OCI-LY1 (cell line): ENCODE measurements at regions not wholly inside any gene's neighbourhood (a gene's known extent, or its start where the extent isn't known, plus 50 kb on each side); places are given as distances from the start of the nearest gene placed in this dataset.

Experiments
- H2AFZ ChIP-seq: fragments of 200-600 bp; sonication (generic), shearing (Covaris generic); 2 replicates; pipeline ENCODE4 v1.6.0; 2014; ENCODE audit warnings: antibody characterized with exemption, mild to moderate bottlenecking, low read length
- H3F3A ChIP-seq: fragments of 200-600 bp; sonication (generic), shearing (Covaris generic); 2 replicates; pipeline ENCODE4 v1.6.0; 2014; ENCODE audit warnings: mild to moderate bottlenecking, antibody characterized with exemption, low read length, moderate library complexity; ENCODE audit not compliant: insufficient read depth
- H3K27ac ChIP-seq: fragments of 200-600 bp; sonication (generic); 2 replicates; pipeline ENCODE4 v1.5.1; 2014; ENCODE audit warnings: low read length, mixed run types, mild to moderate bottlenecking, low read depth; ENCODE audit not compliant: poor library complexity, severe bottlenecking
- H3K27me3 ChIP-seq: fragments of 200-600 bp; sonication (generic); 2 replicates; pipeline ENCODE4 v1.6.0; 2014; ENCODE audit warnings: antibody characterized with exemption, mild to moderate bottlenecking, low read length, moderate library complexity; ENCODE audit not compliant: insufficient read depth
- H3K36me3 ChIP-seq: fragments of 200-600 bp; sonication (generic); 2 replicates; pipeline ENCODE4 v1.6.1; 2014; ENCODE audit warnings: mild to moderate bottlenecking, antibody characterized with exemption, low read length, moderate library complexity, mixed read lengths; ENCODE audit not compliant: insufficient read depth
- H3K4me1 ChIP-seq: fragments of 200-600 bp; sonication (generic); 2 replicates; pipeline ENCODE4 v1.5.1; 2014; ENCODE audit warnings: mild to moderate bottlenecking, low read length, moderate library complexity; ENCODE audit not compliant: insufficient read depth, severe bottlenecking
- H3K4me2 ChIP-seq: fragments of 200-600 bp; sonication (generic), shearing (Covaris generic); 2 replicates; pipeline ENCODE4 v1.6.1; 2014; ENCODE audit warnings: low read length
- H3K4me3 ChIP-seq: fragments of 200-600 bp; sonication (generic); 2 replicates; pipeline ENCODE4 v1.5.1; 2014; ENCODE audit warnings: low read length, low read depth, mild to moderate bottlenecking, mixed read lengths; ENCODE audit not compliant: poor library complexity, severe bottlenecking
- H3K79me2 ChIP-seq: fragments of 200-600 bp; shearing (Covaris generic); 2 replicates; pipeline ENCODE4 v1.6.1; 2016; ENCODE audit warnings: mixed run types, low read length, mixed read lengths; ENCODE audit not compliant: insufficient read depth
- H3K9ac ChIP-seq: fragments of 200-600 bp; sonication (generic), shearing (Covaris generic); 2 replicates; pipeline ENCODE4 v1.6.1; 2014; ENCODE audit warnings: mild to moderate bottlenecking, low read length, mixed read lengths
- H3K9me2 ChIP-seq: fragments of 200-600 bp; sonication (generic), shearing (Covaris generic); 2 replicates; pipeline ENCODE4 v1.6.1; 2014; ENCODE audit warnings: low read depth, mild to moderate bottlenecking, low read length, mixed read lengths
- H3K9me3 ChIP-seq: fragments of 200-600 bp; shearing (Covaris generic); 2 replicates; pipeline ENCODE4 v1.6.1; 2014; ENCODE audit warnings: low read length, mixed read lengths
- H4K20me1 ChIP-seq: fragments of 200-600 bp; sonication (generic), shearing (Covaris generic); 2 replicates; pipeline ENCODE4 v1.6.0; 2016; ENCODE audit warnings: mild to moderate bottlenecking, low read length; ENCODE audit not compliant: insufficient read depth
- EZH2 ChIP-seq: fragments of 200-600 bp; sonication (generic), shearing (Covaris generic); IDR thresholded peaks from 2 replicates; pipeline ENCODE4 v1.8.0; 2017; ENCODE audit warnings: borderline replicate concordance, mixed run types, mild to moderate bottlenecking, antibody characterized with exemption, low read length, moderate library complexity, mixed read lengths
- TF ChIP-seq, protein P1 (sequence below): fragments of 200-600 bp; sonication (generic), shearing (Covaris generic); IDR thresholded peaks from 2 replicates; pipeline ENCODE4 v1.5.1; 2017; ENCODE audit warnings: mild to moderate bottlenecking, antibody characterized with exemption, low read length, moderate library complexity, mixed read lengths

GRCh38 chr3:177599837-177600236, 402.6 kb upstream of the TBL1XR1 start:
- H3K4me1 ChIP-seq, result peaks cover 15% of the 10 kb centered on the region
- no peak overlapping the region for H3K9ac ChIP-seq
- no peaks in the 10 kb centered on the region for H4K20me1 ChIP-seq
- no peaks in the 10 kb centered on the region for H3K79me2 ChIP-seq
- H3K9me2 ChIP-seq, result no peaks in the 10 kb centered on the region
- H3K36me3 ChIP-seq, result no peaks in the 10 kb centered on the region
- TF ChIP-seq EZH2, result no peak
- TF ChIP-seq, protein P1, sequence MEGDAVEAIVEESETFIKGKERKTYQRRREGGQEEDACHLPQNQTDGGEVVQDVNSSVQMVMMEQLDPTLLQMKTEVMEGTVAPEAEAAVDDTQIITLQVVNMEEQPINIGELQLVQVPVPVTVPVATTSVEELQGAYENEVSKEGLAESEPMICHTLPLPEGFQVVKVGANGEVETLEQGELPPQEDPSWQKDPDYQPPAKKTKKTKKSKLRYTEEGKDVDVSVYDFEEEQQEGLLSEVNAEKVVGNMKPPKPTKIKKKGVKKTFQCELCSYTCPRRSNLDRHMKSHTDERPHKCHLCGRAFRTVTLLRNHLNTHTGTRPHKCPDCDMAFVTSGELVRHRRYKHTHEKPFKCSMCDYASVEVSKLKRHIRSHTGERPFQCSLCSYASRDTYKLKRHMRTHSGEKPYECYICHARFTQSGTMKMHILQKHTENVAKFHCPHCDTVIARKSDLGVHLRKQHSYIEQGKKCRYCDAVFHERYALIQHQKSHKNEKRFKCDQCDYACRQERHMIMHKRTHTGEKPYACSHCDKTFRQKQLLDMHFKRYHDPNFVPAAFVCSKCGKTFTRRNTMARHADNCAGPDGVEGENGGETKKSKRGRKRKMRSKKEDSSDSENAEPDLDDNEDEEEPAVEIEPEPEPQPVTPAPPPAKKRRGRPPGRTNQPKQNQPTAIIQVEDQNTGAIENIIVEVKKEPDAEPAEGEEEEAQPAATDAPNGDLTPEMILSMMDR, result no peak
- H3F3A ChIP-seq, result no peaks in the 10 kb centered on the region
- no peak overlapping the region for H3K4me2 ChIP-seq
- H2AFZ ChIP-seq, result no peak overlapping the region
- no peaks in the 10 kb centered on the region for H3K27me3 ChIP-seq
- H3K9me3 ChIP-seq, result no peaks in the 10 kb centered on the region
- H3K27ac ChIP-seq, result no peak overlapping the region
- H3K4me3 ChIP-seq, result no peak overlapping the region

GRCh38 chr3:177600411-177600810, 403.1 kb upstream of the TBL1XR1 start:
- H3F3A ChIP-seq, result no peaks in the 10 kb centered on the region
- H4K20me1 ChIP-seq, result no peaks in the 10 kb centered on the region
- no peak overlapping the region for H3K4me3 ChIP-seq
- peaks cover 3% of the 10 kb centered on the region; the same call in 1 of the 2 replicates for H3K27me3 ChIP-seq
- H3K36me3 ChIP-seq, result no peaks in the 10 kb centered on the region
- H3K9me2 ChIP-seq, result no peaks in the 10 kb centered on the region
- H3K4me2 ChIP-seq, result no peak overlapping the region
- no peak overlapping the region for H2AFZ ChIP-seq
- peaks cover 15% of the 10 kb centered on the region for H3K4me1 ChIP-seq
- H3K9me3 ChIP-seq, result no peaks in the 10 kb centered on the region
- no peak overlapping the region for H3K9ac ChIP-seq
- H3K27ac ChIP-seq, result no peak overlapping the region
- TF ChIP-seq, protein P1, result no peak
- no peak for TF ChIP-seq EZH2
- H3K79me2 ChIP-seq, result no peaks in the 10 kb centered on the region

- H2AFZ ChIP-seq, result no peak overlapping the region
- no peaks in the 10 kb centered on the region for H3F3A ChIP-seq
- H3K4me1 ChIP-seq, result peaks cover 15% of the 10 kb centered on the region
Observed at GRCh38 chr3:177601152-177601551, 403.9 kb upstream of the TBL1XR1 start.

More at GRCh38 chr3:177601152-177601551, 403.9 kb upstream of the TBL1XR1 start:
- Histone ChIP-seq H3K9me3 (no peaks in the 10 kb centered on the region), H3K9me2 (no peaks in the 10 kb centered on the region), H3K4me2 (no peak overlapping the region), H3K79me2 (no peaks in the 10 kb centered on the region), H4K20me1 (no peaks in the 10 kb centered on the region), H3K27me3 (peaks cover 4% of the 10 kb centered on the region; the same call in 1 of the 2 replicates), H3K9ac (no peak overlapping the region), H3K36me3 (no peaks in the 10 kb centered on the region), H3K27ac (no peak overlapping the region), H3K4me3 (no peak overlapping the region)
- no peak for TF ChIP-seq EZH2
- TF ChIP-seq, protein P1, result no peak
